ENCODE measurements at regions not wholly inside any gene's neighbourhood (a gene's known extent, or its start where the extent isn't known, plus 50 kb on each side); places are given as distances from the start of the nearest gene placed in this dataset.

DNA sequence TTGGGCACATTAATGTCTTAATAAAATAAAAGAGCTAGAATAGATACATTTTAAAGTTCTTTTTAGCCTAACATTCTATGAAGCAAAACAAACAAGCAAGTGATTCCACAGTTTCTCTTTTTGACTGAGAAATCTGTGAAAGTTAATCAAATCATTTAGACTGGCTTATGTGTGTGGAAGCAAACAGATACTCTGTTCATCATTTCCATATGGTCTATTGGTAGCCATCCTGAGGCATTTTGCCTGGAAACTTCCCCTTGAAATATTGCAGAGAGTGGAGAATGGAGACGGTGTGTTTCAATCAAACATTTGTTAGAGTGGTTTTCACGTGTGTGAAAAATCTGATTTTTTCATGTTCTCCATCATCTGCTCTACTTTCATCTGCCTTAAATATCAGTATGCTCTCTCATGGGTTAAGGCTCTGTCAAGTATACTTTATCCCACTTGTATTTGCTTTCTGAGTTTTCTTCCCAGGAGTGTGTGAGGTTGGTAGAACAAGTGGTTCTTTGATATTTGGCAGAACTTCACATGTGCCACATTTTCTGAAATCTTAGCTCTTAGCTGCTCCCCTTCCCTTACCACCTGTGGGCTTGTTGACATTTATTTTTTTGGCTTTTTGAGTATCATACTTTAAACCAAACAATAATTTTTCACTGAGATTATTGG lies 139.1 kb upstream of the PTGFR start:
- POLR2A ChIA-PET = no interaction called here
- Mint-ChIP-seq H3K4me1 (ENCODE audit: low read depth) (no peaks in the 10 kb centered on the region), H3K36me3 (no peaks in the 10 kb centered on the region), H3K27me3 (no peaks in the 10 kb centered on the region), H3K4me3 (no peak overlapping the region), H3K27ac (no peak overlapping the region), H3K9me3 (no peaks in the 10 kb centered on the region)
- no peak for DNase-seq
- intact Hi-C loops (cut with micrococcal nuclease) = no loop called here
- CTCF ChIA-PET = no interaction called here

DNA sequence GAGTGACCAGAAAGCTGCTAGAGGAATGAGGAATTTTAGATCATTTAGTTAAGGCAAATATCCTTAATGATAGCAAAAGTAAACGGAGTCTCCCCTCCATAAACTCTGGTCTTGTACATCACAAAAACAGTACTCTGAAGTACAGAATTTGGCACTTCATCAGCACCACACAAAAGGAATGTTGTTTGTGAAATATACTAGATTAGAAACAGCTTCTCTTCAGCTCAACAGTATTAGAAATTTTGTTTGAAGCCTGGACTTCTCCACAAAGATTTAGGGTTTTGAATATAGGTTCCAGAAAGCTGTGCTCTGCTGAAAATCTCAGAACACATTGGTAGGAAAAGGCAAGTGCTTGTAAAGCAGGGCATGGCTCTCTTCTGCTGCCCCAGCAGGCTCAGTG lies 135.1 kb upstream of the PTGFR start:
- Mint-ChIP-seq H3K27me3 (no peaks in the 10 kb centered on the region), H3K36me3 (no peaks in the 10 kb centered on the region), H3K4me3 (no peak overlapping the region), H3K4me1 (ENCODE audit: low read depth) (no peaks in the 10 kb centered on the region), H3K9me3 (no peaks in the 10 kb centered on the region), H3K27ac (no peak overlapping the region)
- no peak for DNase-seq
- intact Hi-C loops (cut with micrococcal nuclease) = no loop called here
- POLR2A ChIA-PET = no interaction called here
- CTCF ChIA-PET = no interaction called here

DNA sequence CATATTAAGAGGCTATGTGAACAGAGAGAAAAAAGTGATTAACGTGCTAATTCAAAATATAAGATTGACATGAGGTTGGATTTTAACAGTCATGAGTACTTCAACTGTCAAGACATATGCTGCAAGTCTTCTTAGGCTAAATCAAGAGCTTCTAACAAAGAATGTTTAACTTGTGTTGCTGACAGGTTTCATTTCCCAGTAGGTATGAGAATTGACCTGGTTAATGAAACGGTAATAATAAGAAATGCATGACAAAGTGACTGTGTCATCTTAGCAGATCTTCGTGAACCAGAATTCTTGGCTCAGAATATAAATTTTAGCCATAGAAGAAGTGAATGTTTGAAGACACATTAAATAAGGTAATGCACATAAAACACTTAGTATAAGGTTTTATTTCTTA lies 132.6 kb upstream of the PTGFR start:
- POLR2A ChIA-PET = no interaction called here
- CTCF ChIA-PET = no interaction called here

DNA sequence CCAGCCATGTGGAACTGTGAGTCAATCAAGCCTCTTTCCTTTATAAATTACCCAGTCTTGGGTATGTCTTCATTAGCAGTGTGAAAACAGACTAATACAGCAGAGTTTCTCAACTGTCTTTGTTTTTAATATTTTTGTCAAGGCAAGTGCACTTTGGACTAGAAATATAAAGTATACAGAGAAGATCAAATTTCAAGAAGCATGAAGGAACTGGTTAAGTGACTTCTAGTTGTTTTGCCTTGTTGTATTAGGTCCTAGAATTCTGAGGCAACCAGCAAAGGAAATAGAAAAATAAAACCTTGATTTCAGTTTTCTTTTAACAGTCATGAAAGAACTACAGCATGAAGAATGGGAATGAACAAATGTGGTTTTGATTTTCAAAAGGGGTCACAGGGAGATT lies 131.1 kb upstream of the PTGFR start:
- DNase-seq = no peak
- Mint-ChIP-seq H3K9me3 (no peaks in the 10 kb centered on the region), H3K36me3 (no peaks in the 10 kb centered on the region), H3K27ac (no peak overlapping the region), H3K27me3 (peaks cover 2% of the 10 kb centered on the region), H3K4me1 (ENCODE audit: low read depth) (no peaks in the 10 kb centered on the region), H3K4me3 (no peak overlapping the region)
- ChIA-PET POLR2A (no interaction called here), CTCF (no interaction called here)
- intact Hi-C loops (cut with micrococcal nuclease) = no loop called here

More for the DNA sequence above, 132.6 kb upstream of the PTGFR start:
- H3K9me3 Mint-ChIP-seq = no peaks in the 10 kb centered on the region
- H3K36me3 Mint-ChIP-seq = no peaks in the 10 kb centered on the region
- intact Hi-C loops (cut with micrococcal nuclease) = no loop called here
- H3K27ac Mint-ChIP-seq = no peak overlapping the region
- no peak for DNase-seq
- no peak overlapping the region for H3K4me3 Mint-ChIP-seq
- H3K27me3 Mint-ChIP-seq = no peaks in the 10 kb centered on the region
- H3K4me1 Mint-ChIP-seq (ENCODE audit: low read depth) = no peaks in the 10 kb centered on the region

DNA sequence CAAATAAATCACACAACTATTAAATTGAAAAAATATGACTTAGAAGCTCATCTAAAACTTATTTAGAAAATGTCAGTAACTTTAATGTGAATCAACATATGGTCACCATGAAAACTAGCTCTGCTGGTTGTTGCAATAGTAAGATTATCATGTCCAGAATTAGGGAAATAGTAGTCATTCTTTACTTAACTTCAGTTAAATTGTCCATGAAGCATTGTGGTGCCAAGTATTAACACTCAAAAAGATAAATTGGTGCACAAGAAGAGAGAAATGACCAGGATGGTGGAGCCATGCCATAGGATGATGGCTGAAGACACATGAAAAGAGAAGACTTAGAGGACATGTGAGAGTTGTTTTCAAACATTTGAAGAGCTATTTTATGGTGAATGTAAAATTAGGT lies 130.2 kb upstream of the PTGFR start:
- ChIA-PET POLR2A (no interaction called here), CTCF (interaction anchor here (1.4 kb wide), 1 partner anchor 27 kb away, joined by 5 read pairs; no protein-coding TSS in a partner anchor)
- H3K9me3 Mint-ChIP-seq = no peaks in the 10 kb centered on the region
- no peak overlapping the region for H3K4me3 Mint-ChIP-seq
- no peak overlapping the region for H3K27ac Mint-ChIP-seq
- no peak for DNase-seq
- H3K27me3 Mint-ChIP-seq = peaks cover 2% of the 10 kb centered on the region
- intact Hi-C loops (cut with micrococcal nuclease) = no loop called here
- no peaks in the 10 kb centered on the region for H3K4me1 Mint-ChIP-seq (ENCODE audit: low read depth)
- no peaks in the 10 kb centered on the region for H3K36me3 Mint-ChIP-seq

DNA sequence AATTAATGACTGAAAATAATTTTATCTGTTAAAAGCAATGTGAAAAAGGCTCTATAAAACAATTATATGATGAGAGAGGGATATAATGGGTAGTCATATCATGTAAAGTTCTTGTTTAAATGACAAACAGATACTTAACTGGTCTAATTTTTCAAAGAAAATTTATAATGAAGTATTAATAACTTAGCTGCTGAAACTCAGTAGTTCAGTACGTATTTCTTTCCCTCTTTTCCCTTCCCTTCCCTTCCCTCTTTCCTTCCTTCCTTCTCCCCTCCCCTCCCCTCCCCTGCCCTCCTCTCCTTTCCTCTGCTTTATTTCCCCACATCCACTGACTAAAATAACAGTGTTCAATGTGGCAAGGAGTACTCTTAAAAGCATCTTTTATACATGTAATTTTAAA lies 123.1 kb upstream of the PTGFR start:
- Mint-ChIP-seq H3K27me3 (peaks cover 5% of the 10 kb centered on the region), H3K27ac (no peak overlapping the region), H3K36me3 (no peaks in the 10 kb centered on the region), H3K9me3 (no peaks in the 10 kb centered on the region), H3K4me1 (ENCODE audit: low read depth) (no peaks in the 10 kb centered on the region), H3K4me3 (no peak overlapping the region)
- CTCF ChIA-PET = no interaction called here
- DNase-seq = no peak
- POLR2A ChIA-PET = no interaction called here
- intact Hi-C loops (cut with micrococcal nuclease) = no loop called here

DNA sequence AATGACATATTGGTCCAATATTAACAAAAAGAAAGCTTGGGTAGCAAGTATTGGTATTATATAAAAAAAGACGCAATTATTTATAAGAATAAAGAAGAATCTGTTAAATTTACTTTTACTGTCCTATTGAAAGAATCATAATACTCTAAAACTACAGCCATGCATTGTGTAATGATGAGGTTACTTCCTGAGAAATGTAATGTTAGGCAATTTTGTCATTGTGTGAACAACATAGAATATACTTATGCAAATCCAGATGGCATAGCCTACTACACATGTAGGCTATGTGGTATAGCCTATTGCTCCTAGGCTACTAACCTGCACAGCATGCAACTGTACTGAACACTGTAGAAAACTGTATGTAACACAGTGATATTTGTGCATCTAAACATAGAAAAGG lies 121.2 kb upstream of the PTGFR start:
- ChIA-PET POLR2A (no interaction called here), CTCF (no interaction called here)
- Mint-ChIP-seq H3K4me3 (no peak overlapping the region), H3K36me3 (no peaks in the 10 kb centered on the region), H3K27me3 (peaks cover 4% of the 10 kb centered on the region), H3K4me1 (ENCODE audit: low read depth) (no peaks in the 10 kb centered on the region), H3K27ac (no peak overlapping the region), H3K9me3 (no peaks in the 10 kb centered on the region)
- intact Hi-C loops (cut with micrococcal nuclease) = no loop called here
- no peak for DNase-seq

DNA sequence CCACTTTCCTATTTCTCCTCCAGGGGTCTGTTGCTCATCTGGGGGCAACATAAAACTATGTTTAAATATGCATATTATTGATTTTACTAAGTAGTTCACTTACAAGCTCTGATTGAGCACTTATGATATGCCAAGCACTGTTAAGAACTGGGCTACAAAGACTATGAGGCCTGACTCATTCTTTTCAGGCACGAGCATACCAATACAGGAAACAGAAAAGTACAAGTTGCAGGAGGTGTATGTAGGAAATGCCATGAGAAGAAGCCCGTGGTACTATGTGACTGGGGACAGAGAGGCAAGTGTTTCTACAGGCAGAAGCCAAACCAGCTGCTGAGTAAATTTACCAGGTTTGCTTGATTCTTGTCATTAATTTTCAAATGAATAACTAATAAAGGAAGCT lies 120.4 kb upstream of the PTGFR start:
- Mint-ChIP-seq H3K4me3 (no peak overlapping the region), H3K27ac (no peak overlapping the region), H3K4me1 (ENCODE audit: low read depth) (no peaks in the 10 kb centered on the region), H3K36me3 (no peaks in the 10 kb centered on the region), H3K9me3 (no peaks in the 10 kb centered on the region), H3K27me3 (peaks cover 3% of the 10 kb centered on the region)
- intact Hi-C loops (cut with micrococcal nuclease) = no loop called here
- ChIA-PET POLR2A (no interaction called here), CTCF (no interaction called here)
- no peak for DNase-seq

DNA sequence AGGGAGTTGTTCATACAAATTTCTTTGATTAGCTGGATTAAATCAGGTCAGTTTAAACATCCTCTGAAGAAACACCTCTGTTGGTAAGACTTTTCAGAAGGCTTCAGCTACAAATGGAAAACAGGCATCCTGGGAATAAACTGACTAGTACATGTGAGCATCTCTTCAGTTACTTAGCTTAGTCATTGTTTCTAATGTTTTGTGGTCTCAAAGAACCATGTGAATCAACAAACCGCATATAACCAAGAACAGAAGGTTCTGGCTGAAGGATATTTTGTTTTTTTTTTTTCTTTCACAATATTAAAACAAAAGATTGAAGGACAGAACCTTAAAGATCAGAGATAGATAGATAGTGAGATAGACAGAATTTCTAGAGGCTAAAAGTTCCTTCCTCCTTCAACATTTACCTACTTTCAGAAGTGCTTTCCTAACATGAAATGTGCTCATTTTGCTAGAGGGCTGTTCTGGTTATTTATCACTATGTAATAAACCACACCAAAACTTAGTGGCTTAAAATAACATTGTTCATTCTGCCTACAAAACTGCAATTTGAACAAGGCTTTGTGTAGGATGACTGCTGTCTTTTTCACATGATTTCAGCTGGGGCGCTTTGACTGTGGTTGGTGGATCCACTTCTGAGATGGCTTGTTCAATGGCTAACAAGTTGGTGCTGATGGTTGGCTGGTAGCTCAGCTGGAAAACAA lies 119.8 kb upstream of the PTGFR start:
- no peaks in the 10 kb centered on the region for H3K4me1 Mint-ChIP-seq (ENCODE audit: low read depth)
- H3K27ac Mint-ChIP-seq = no peak overlapping the region
- intact Hi-C loops (cut with micrococcal nuclease) = no loop called here
- H3K36me3 Mint-ChIP-seq = no peaks in the 10 kb centered on the region
- H3K4me3 Mint-ChIP-seq = no peak overlapping the region
- ChIA-PET CTCF (no interaction called here), POLR2A (no interaction called here)
- H3K27me3 Mint-ChIP-seq = peaks cover 3% of the 10 kb centered on the region
- H3K9me3 Mint-ChIP-seq = no peaks in the 10 kb centered on the region
- no peak for DNase-seq

DNA sequence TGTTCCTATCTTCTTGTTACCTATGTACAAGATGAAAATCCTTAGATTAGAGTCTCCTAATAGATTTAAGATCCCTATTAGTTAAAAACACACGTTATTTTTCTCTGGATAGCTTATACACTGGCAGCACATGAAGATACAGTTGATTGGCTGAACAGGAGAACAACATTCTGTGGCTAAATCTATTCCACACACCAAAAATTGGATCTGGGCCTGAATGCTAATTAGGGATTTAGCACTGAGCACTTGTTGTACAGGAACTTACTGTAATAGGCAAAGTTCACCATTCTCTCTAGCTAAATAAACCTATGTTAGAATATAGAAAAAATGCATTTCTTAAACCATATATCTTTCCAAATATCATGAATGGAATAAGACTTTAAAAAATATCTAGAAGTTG lies 117.1 kb upstream of the PTGFR start:
- Mint-ChIP-seq H3K36me3 (no peaks in the 10 kb centered on the region), H3K27ac (no peak overlapping the region), H3K9me3 (no peaks in the 10 kb centered on the region), H3K4me1 (ENCODE audit: low read depth) (no peaks in the 10 kb centered on the region), H3K27me3 (no peaks in the 10 kb centered on the region), H3K4me3 (no peak overlapping the region)
- no peak for DNase-seq
- CTCF ChIA-PET = no interaction called here
- POLR2A ChIA-PET = no interaction called here
- intact Hi-C loops (cut with micrococcal nuclease) = no loop called here

DNA sequence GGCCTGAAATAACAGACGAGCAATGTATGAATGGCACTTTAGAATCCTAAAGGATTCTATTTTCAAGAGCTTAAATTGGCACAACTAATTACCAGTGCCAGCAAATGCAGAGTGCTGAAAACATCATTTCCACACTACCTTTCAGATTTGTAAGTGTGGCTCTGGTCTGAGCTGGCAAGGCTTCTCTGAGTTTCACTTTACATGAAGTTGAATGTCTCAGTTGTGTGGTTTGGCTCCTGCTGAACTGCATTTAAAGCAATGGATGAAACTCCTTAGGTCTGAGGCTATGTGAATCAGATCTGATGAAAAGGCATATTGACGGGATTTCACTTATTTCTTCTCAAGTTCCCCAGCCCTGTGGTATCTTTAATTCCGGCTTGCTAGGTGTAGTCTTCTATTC lies 114.8 kb upstream of the PTGFR start:
- CTCF ChIA-PET = no interaction called here
- no peaks in the 10 kb centered on the region for H3K27me3 Mint-ChIP-seq
- H3K9me3 Mint-ChIP-seq = no peaks in the 10 kb centered on the region
- intact Hi-C loops (cut with micrococcal nuclease) = no loop called here
- no peaks in the 10 kb centered on the region for H3K36me3 Mint-ChIP-seq
- POLR2A ChIA-PET = no interaction called here
- no peak overlapping the region for H3K4me3 Mint-ChIP-seq
- no peaks in the 10 kb centered on the region for H3K4me1 Mint-ChIP-seq (ENCODE audit: low read depth)
- H3K27ac Mint-ChIP-seq = no peak overlapping the region
- no peak for DNase-seq

DNA sequence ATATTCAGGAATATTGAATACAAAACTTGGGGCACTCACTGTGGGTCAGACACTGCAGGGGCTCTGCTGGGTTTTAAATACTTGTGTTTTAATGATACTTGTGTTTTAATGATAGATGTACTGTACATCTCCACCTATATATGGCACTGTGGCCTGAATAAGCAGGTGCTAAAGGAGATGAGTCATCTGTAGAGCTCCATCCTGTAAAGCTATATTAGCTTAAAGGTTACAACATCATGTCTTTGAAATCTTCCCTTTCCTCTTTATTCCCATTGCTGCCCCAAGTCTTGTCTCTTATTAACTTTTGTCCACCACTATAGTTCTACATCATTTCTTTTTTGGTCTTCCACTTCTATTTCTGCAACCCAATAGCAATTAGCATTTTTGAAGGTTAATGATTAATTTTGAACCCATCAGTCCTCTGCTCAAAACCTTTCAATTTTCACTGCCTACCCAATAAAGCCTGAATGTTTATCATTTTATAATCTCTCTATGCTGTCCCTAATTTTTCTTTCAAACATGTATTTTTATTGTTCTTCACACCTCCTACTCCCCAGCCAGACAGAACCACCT lies 113.3 kb upstream of the PTGFR start:
- no peak overlapping the region for H3K27ac Mint-ChIP-seq
- no peaks in the 10 kb centered on the region for H3K36me3 Mint-ChIP-seq
- no peaks in the 10 kb centered on the region for H3K4me1 Mint-ChIP-seq (ENCODE audit: low read depth)
- H3K9me3 Mint-ChIP-seq = no peaks in the 10 kb centered on the region
- H3K27me3 Mint-ChIP-seq = no peaks in the 10 kb centered on the region
- no peak for DNase-seq
- intact Hi-C loops (cut with micrococcal nuclease) = no loop called here
- ChIA-PET POLR2A (no interaction called here), CTCF (no interaction called here)
- no peak overlapping the region for H3K4me3 Mint-ChIP-seq

DNA sequence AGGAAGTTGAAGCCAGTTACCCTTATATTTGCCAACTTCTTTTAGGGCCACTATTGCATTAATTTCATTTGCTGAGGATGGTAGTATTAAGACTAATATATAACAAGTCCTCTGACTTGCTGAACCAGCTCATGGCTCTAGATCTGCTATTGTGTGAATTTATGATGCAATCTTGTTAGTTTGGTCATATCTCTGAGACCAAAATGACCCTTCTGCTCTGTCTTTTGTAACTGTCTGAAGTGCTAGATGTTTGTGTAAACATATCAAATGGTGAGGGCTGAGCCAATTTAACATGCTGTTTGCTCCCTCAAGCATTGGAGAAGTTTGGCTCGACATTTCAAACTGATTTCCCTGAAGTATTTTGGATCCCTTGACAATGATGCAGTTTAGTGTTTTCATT lies 106.9 kb upstream of the PTGFR start:
- no peak for DNase-seq
- CTCF ChIA-PET = no interaction called here
- Mint-ChIP-seq H3K4me3 (no peak overlapping the region), H3K4me1 (ENCODE audit: low read depth) (no peaks in the 10 kb centered on the region), H3K27ac (no peak overlapping the region), H3K9me3 (no peaks in the 10 kb centered on the region), H3K36me3 (no peaks in the 10 kb centered on the region), H3K27me3 (no peaks in the 10 kb centered on the region)
- intact Hi-C loops (cut with micrococcal nuclease) = no loop called here
- POLR2A ChIA-PET = no interaction called here

All from activated CD4-positive, alpha-beta memory T cell treated with anti-CD3 and anti-CD28 coated beads for 36 hours (primary cell).